ENCODE measurements at regions not wholly inside any gene's neighbourhood (a gene's known extent, or its start where the extent isn't known, plus 50 kb on each side); places are given as distances from the start of the nearest gene placed in this dataset.
"Not testable (repeated sequence)": the region's sequence is repeated elsewhere in the genome, so short reads cannot be mapped to it uniquely, and the experiment has no call there.

- peak; percentile 1 to 34 for DNase-seq
Observed at GRCh38 chr4:118504927-118505326, 152.1 kb upstream of the PRSS12 start.

DNA sequence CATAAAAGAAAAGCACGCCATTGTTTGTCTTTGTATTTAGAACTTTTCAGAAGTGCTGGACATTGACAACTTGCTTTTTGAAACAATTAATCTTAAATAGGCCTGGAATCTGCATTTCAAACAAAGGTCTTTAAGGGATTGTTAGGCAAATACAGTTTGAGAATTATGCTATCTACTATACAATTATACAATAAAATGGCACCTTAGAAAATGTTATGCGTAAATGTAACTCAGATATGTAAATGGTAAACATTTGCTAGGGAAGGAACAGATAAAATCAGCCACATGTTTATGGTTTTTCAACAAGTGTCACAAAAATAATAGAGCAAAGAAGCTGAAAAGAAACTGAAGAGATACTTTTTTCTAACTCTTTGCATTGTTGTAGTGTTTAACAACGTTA is 152.7 kb upstream of the PRSS12 start:
- not testable (repeated sequence) for DNase-seq

- DNase-seq = not testable (repeated sequence)
Observed at GRCh38 chr4:118512870-118513269, 160.1 kb upstream of the PRSS12 start.

GRCh38 chr4:118514332-118514731 is 161.5 kb upstream of the PRSS12 start:
- DNase-seq = not testable (repeated sequence)

DNA sequence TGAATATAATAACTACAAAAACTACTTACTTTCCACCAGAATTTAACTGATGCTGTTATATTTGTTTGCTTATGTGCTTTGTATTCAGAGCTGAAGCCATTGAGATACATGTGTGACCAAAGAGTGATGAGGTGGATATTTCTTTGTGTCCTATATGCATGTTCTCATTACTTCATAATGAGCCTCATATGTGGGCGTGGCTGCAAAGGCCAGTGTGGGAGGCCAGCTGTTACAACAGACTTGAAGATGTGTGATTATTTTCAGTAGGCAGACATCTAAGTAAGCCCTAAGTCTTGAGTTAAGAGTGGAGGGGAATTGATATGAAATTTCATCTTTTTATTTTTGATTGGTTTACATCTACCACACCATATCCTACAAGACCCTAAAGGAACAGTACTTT is 163.3 kb upstream of the PRSS12 start:
- not testable (repeated sequence) for DNase-seq

- DNase-seq = not testable (repeated sequence)
Observed at GRCh38 chr4:118530107-118530506, 155.1 kb upstream of the METTL14 start.

GRCh38 chr4:118531947-118532346 is 153.2 kb upstream of the METTL14 start:
- DNase-seq = not testable (repeated sequence)

DNA sequence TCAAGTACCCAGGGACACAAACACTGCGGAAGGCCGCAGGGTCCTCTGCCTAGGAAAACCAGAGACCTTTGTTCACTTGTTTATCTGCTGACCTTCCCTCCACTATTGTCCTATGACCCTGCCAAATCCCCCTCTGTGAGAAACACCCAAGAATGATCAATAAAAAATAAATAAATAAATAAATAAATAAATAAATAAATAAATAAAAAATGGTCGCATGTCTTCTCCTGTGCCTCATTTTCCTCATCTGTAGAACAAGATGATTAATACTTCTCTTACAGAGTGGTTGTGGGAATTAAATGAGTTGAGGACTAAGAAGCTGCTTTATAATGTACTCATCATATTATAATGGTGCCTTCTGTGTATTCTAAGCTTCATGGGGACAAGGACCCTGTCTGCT is 149.4 kb upstream of the METTL14 start:
- DNase-seq = not testable (repeated sequence)

DNA sequence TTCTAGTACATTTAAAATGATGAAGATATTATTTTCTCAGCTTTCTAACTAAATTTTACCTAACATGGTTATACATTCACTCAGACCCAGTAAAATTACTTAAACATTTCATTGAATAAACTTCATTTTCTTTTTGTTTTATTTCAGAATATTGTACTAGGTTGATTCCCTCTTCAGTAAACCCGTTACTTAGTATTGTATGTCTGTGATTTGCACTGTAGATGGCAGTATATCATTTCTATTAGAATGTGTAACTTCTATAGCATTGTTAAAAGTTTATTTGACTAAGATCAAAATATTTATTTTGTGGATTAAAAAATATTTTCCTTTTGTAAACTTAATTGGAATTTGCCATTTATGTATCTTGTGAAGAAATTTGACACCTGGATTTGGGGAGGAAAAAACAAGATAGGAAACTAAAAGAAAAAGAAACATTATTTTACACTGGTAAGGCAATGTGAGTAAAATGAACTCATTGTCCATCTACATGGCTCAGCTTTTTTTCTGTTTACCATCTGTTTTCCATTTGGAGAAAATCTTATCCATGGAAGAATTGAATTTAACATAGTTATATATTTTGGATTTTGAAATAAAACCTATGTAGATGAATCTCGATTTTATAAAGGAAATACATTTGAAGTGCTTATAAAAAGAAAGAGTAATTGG is 145.6 kb upstream of the METTL14 start:
- peak; percentile 39 to 57 for DNase-seq

GRCh38 chr4:118556576-118556975 is 128.6 kb upstream of the METTL14 start:
- DNase-seq = not testable (repeated sequence)

DNA sequence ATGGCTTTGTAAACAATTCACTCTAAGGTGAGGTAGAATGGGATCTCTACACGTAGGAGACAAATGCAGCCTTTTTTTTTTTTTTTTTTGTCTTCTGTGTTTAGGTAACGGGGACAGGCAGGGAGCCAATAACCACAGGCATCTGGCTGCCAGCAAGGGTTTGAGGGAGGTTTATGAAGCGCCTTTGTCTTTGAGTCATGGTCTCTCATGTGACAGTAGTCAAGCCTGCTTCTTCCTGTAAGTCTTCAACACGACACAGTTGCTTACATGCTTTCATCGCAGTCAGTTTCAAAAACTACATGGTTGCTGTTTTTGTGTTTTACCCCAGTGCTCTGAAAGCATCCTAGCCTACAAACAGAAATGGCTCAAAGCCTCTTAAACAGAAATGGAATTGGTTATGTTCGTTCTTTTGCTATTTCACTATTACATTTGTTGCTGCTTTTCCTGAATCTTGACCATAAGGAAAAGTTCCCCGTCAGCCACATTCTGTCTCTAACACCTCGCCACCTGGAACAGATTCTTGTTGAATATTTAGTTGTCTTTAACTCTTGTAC is 127.8 kb upstream of the METTL14 start:
- peak; percentile 32 to 60 for DNase-seq

DNA sequence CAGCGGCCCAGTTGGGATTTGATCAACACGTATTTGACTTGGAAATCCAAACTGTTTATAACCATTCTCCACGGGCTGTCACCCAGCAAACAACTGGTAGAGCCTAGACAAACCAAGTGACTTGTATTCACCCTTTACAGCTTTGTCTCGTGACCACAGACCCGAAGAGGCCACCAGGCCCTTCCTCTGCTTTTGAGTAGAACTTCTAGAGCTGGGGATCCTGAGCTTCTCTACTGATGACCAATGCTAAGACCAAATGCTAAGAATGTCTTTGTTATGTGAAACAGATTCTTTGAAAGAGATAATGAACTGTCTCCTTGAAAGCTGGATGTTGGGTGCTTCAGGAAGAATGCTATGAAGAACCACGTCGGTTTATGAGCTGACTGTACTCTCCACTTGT is 127.0 kb upstream of the METTL14 start:
- DNase-seq = not testable (repeated sequence)

DNA sequence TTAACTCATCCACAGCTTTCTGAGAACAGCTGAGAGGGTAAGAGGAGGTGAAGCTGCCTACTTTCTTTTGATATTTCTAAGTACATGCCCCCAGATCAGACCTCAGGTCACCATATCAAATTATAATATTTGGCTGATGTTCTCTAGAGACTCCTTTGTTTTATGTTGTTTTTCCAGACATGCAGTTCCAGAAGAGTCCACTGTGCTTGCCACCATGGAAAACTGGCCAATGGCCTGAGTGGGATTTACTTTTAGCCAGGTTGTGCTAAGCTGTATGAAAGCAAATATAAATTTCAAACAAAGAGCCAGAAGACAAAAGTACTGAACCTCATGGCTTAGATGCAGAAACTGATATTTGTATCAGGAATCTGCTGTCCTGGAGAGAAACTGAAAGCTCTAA is 123.6 kb upstream of the METTL14 start:
- DNase-seq = not testable (repeated sequence)

- DNase-seq = peak; percentile 75 to 89
Observed at GRCh38 chr4:118566003-118566513, 119.1 kb upstream of the METTL14 start.

DNA sequence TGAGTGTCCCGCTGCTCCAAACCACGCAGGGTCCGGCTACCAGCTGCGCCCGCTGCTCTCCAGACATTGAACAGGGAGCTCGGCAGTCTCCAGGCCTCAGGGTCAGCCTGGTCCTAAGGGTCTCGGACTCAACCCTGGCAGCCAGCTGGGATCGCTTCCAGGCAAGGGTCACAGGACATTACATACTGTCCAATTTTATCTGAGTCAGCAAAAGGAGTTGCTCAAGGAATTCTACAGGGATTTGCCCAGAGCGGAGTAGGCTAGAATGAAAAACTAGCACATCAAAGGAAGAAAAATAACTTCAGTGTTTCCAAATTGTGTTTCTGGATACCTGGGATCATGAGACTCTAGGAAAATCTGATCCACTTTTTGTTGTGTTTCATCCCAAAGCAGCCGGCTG is 112.2 kb upstream of the METTL14 start:
- not testable (repeated sequence) for DNase-seq

DNA sequence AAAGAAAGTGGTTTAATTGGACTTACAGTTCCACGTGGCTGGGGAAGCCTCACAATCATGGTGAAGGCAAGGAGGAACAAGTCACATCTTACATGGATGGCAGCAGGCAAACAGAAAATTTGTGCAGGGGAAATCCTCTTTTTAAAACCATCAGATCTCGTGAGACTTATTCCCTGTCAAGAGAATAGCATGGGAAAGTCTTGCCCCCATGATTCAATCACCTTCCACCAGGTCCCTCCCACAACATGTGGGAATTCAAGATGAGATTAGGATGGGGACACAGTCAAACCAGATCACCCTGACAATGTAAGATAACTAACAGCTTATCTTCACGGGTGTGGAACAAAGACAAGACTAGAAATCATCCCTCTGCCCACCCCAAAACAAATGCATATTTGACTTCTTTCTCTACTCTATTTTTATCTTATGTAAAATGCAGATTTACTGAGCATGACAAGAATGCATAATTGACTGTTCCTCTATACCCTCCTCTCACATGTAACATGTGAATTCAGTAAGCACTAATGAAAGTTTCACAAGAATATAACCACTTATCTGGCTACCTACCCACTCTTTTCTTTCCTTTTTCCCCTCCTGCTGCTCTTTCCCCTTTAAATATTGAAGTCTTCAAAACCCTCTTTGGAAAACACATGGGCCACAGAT is 110.8 kb upstream of the METTL14 start:
- not testable (repeated sequence) for DNase-seq

DNA sequence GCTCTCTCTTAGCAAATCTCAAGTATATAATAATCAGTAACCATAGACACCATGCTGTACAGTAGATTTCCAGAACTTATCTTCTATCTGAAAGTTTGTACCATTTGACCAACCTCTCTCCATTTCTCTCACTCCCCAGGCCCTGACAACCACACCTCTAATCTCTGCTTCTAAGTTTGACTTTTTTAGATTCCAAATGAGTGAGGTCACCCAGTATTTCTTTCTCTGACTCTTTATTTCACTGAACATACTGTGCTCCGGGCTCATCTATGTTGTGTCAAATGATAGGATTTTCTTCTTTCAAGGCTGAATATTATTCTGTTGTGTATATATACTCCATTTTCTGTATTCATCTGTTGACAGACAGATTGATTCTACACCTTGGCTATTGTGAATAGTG is 110.1 kb upstream of the METTL14 start:
- not testable (repeated sequence) for DNase-seq

GRCh38 chr4:118575726-118576125 is 109.5 kb upstream of the METTL14 start:
- DNase-seq = not testable (repeated sequence)

DNA sequence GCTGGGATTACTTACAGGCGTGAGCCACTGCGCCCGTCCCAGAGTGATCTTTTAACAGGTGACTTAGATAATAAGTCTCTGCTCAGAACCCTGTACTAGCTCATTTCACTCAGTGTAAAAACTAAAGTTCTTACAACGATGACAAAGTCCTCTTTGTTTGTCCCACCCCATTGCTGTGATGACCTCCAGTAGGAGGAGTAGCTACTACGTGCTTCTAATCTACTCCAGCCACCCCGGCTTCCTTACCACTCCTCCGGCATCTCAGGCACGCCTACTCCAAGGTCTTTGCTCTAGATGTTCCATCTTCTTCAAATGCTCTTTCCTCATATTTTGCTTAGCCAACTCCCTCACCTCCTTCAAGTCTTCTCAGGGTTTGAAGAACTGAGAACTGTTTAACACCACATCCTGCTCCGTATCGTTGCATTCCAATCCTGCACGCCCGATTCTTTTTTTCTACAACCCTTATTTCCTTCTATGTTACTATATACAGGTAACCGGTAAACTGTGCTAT is 108.4 kb upstream of the METTL14 start:
- not testable (repeated sequence) for DNase-seq

DNA sequence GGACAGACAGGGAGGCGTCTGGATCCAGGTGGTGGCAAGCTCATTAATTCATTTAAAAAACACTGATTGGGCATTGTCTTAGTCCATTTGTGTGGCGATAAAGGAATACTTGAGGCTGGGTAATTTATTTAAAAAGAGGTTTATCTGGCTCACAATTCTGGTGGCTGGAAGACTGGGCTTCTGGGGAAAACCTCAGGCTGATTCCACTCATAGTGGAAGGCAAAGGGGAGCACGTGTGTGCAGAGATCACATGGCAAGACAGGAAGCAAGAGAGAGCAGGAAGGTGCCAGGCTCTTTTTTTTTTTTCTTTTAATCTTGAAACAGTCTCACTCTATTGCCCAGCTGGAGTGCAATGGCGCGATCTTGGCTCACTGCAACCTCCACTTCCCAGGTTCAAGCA is 100.2 kb upstream of the METTL14 start:
- no peak for DNase-seq

- no peak for DNase-seq
Observed at GRCh38 chr4:118586357-118586790, 98.8 kb upstream of the METTL14 start.

GRCh38 chr4:118587116-118587831 is 97.9 kb upstream of the METTL14 start:
- no peak for DNase-seq

GRCh38 chr4:118587946-118588345 is 97.2 kb upstream of the METTL14 start:
- DNase-seq = no peak

All from Kasumi-1 (cell line).